Loucy (cell line): ENCODE measurements at regions not wholly inside any gene's neighbourhood (a gene's known extent, or its start where the extent isn't known, plus 50 kb on each side); places are given as distances from the start of the nearest gene placed in this dataset.

Experiments used
- EZH2phosphoT487 ChIP-seq: fragments of 200-600 bp; IDR thresholded peaks from 2 replicates; pipeline ENCODE4 v1.6.1; 2018; ENCODE audit warnings: antibody characterized with exemption, mild to moderate bottlenecking, moderate library complexity, borderline replicate concordance
- TF ChIP-seq, protein P1 (sequence below): fragments of 200-600 bp; sonication (generic); conservative IDR thresholded peaks from 2 replicates; pipeline ENCODE4 v1.5.1; 2014; ENCODE audit warnings: mild to moderate bottlenecking, antibody characterized with exemption, low read length

GRCh38 chr3:66744986-66745385 lies 244.2 kb upstream of the LRIG1 start:
- TF ChIP-seq, protein P1, sequence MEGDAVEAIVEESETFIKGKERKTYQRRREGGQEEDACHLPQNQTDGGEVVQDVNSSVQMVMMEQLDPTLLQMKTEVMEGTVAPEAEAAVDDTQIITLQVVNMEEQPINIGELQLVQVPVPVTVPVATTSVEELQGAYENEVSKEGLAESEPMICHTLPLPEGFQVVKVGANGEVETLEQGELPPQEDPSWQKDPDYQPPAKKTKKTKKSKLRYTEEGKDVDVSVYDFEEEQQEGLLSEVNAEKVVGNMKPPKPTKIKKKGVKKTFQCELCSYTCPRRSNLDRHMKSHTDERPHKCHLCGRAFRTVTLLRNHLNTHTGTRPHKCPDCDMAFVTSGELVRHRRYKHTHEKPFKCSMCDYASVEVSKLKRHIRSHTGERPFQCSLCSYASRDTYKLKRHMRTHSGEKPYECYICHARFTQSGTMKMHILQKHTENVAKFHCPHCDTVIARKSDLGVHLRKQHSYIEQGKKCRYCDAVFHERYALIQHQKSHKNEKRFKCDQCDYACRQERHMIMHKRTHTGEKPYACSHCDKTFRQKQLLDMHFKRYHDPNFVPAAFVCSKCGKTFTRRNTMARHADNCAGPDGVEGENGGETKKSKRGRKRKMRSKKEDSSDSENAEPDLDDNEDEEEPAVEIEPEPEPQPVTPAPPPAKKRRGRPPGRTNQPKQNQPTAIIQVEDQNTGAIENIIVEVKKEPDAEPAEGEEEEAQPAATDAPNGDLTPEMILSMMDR: no peak
- no peak for TF ChIP-seq EZH2phosphoT487
